ENCODE measurements at regions not wholly inside any gene's neighbourhood (a gene's known extent, or its start where the extent isn't known, plus 50 kb on each side); places are given as distances from the start of the nearest gene placed in this dataset.
A peak's percentile ranks its signal among the peaks of the same experiment; 100 is the strongest.

- Histone ChIP-seq H3K9me3 (no peaks in the 10 kb centered on the region), H3K4me1 (peaks cover 27% of the 10 kb centered on the region), H3K36me3 (replicated peaks in 1 of 2; ENCODE audit: insufficient read depth in 1 of 2, low read depth in 2 of 2) (no peaks in the 10 kb centered on the region), H3K4me3 (no peak overlapping the region), H3K27me3 (no peaks in the 10 kb centered on the region), H3K27ac (peak overlapping the region in 1 of 4 donors; percentile 71)
- ATAC-seq (no peak), DNase-seq (peak in 1 of 4 donors; percentile 10)
- intact Hi-C loops (cut with DNase I) = no loop called here
- 87 to 90% methylated on average over 25 to 30 of the region's 30 CpGs for WGBS, 2 donors
- TF ChIP-seq POLR2A (IDR thresholded peaks at IDR 0.05) = no peak
- no peak for TF ChIP-seq CTCF (IDR thresholded peaks at IDR 0.05)
Observed at GRCh38 chr9:129319076-129319937, 141.2 kb upstream of the IER5L start.

- DNase-seq = peak in 2 of 4 donors; percentile 8 to 22
- Histone ChIP-seq H3K4me3 (no peak overlapping the region), H3K36me3 (replicated peaks in 1 of 2; ENCODE audit: insufficient read depth in 1 of 2, low read depth in 2 of 2) (no peaks in the 10 kb centered on the region), H3K27ac (peak overlapping the region in 1 of 4 donors; percentile 28), H3K27me3 (no peaks in the 10 kb centered on the region), H3K9me3 (no peaks in the 10 kb centered on the region), H3K4me1 (peaks cover 19% of the 10 kb centered on the region)
- intact Hi-C loops (cut with DNase I) = no loop called here
- TF ChIP-seq POLR2A (IDR thresholded peaks at IDR 0.05) (no peak), CTCF (IDR thresholded peaks at IDR 0.05) (no peak)
- no peak for ATAC-seq
- WGBS, 2 donors = 83% methylated on average over 14 to 16 of the region's 16 CpGs
Observed at GRCh38 chr9:129318121-129319075, 140.3 kb upstream of the IER5L start.

- no peak for ATAC-seq
- TF ChIP-seq CTCF (IDR thresholded peaks at IDR 0.05) (no peak), POLR2A (IDR thresholded peaks at IDR 0.05) (no peak)
- Histone ChIP-seq H3K27ac (peak overlapping the region in 1 of 4 donors; percentile 7), H3K27me3 (no peaks in the 10 kb centered on the region), H3K4me1 (peaks cover 19% of the 10 kb centered on the region), H3K4me3 (no peak overlapping the region), H3K9me3 (no peaks in the 10 kb centered on the region), H3K36me3 (replicated peaks in 1 of 2; ENCODE audit: insufficient read depth in 1 of 2, low read depth in 2 of 2) (no peaks in the 10 kb centered on the region)
- DNase-seq = peak in 3 of 4 donors; percentile 38 to 45 (median 38)
- intact Hi-C loops (cut with DNase I) = no loop called here
- 76 to 78% methylated on average over 11 to 13 of the region's 13 CpGs for WGBS, 2 donors
Observed at GRCh38 chr9:129317179-129318011, 139.3 kb upstream of the IER5L start.

- H3K9me3 ChIP-seq = no peaks in the 10 kb centered on the region
- no peak for TF ChIP-seq CTCF (IDR thresholded peaks at IDR 0.05)
- H3K4me1 ChIP-seq = peaks cover 17% of the 10 kb centered on the region
- H3K27me3 ChIP-seq = no peaks in the 10 kb centered on the region
- ATAC-seq (no peak), DNase-seq (peak in 1 of 4 donors; percentile 1)
- no peaks in the 10 kb centered on the region for H3K36me3 ChIP-seq (replicated peaks in 1 of 2; ENCODE audit: insufficient read depth in 1 of 2, low read depth in 2 of 2)
- no peak overlapping the region for H3K4me3 ChIP-seq
- 83 to 85% methylated on average over 11 to 14 of the region's 14 CpGs for WGBS, 2 donors
- intact Hi-C loops (cut with DNase I) = no loop called here
- H3K27ac ChIP-seq = no peak overlapping the region
Observed at GRCh38 chr9:129316281-129317030, 138.4 kb upstream of the IER5L start.

Measured in body of pancreas (tissue), 4 donors.